PC-9 (cell line): ENCODE measurements at regions not wholly inside any gene's neighbourhood (a gene's known extent, or its start where the extent isn't known, plus 50 kb on each side); places are given as distances from the start of the nearest gene placed in this dataset.

Source experiments
- BruUV-seq: library from RNA; stranded (reverse); fragments of 400-500 nt; replicated peaks from 2 replicates; lab custom pipeline; 2021; lab: Mats Ljungman, UMichigan
- CTCF ChIA-PET: fragments of 300-600 bp; sonication (Branson Sonifier 250); formaldehyde crosslinking; loops from one replicate; lab custom pipeline; 2022; ENCODE audit warnings: antibody characterized with exemption; lab: Charles Lee
- POLR2A ChIA-PET: fragments of 300-600 bp; sonication (Branson Sonifier 250); formaldehyde crosslinking; loops from one replicate; lab custom pipeline; 2022; ENCODE audit warnings: antibody characterized with exemption; ENCODE audit not compliant: unreplicated experiment; lab: Charles Lee
- DNase-seq, 2 experiments: peaks; one replicate each; pipeline versions ENCODE4 v3.0.0 to v3.0.0-alpha.2; 2015 to 2022; ENCODE audit warnings: mixed read lengths in 1 of 2
- H2AFZ ChIP-seq: fragments of 200-600 bp; sonication (generic); 2 replicates; pipeline ENCODE4 v1.8.1; 2017; ENCODE audit warnings: antibody characterized with exemption
- H3F3A ChIP-seq: fragments of 200-600 bp; sonication (generic); 2 replicates; pipeline ENCODE4 v1.8.1; 2017; ENCODE audit warnings: antibody characterized with exemption, mild to moderate bottlenecking, low read depth; ENCODE audit not compliant: insufficient read depth
- H3K27ac ChIP-seq: fragments of 200-600 bp; sonication (generic); 2 replicates; pipeline ENCODE4 v1.6.1; 2016; ENCODE audit warnings: mixed run types
- H3K27me3 ChIP-seq: fragments of 200-600 bp; sonication (generic); 2 replicates; pipeline ENCODE4 v1.6.1; 2016; ENCODE audit warnings: low read depth, mixed run types; ENCODE audit not compliant: insufficient read depth
- H3K36me3 ChIP-seq: fragments of 200-600 bp; sonication (generic); 2 replicates; pipeline ENCODE4 v1.6.1; 2016; ENCODE audit warnings: low read depth, mixed run types
- H3K4me1 ChIP-seq: fragments of 200-600 bp; sonication (generic); replicated peaks from 2 replicates; pipeline ENCODE4 v1.6.1; 2016; ENCODE audit warnings: mixed run types; ENCODE audit not compliant: insufficient read depth
- H3K4me2 ChIP-seq: fragments of 200-600 bp; sonication (generic); 2 replicates; pipeline ENCODE4 v1.6.1; 2017; ENCODE audit warnings: mixed run types
- H3K4me3 ChIP-seq: fragments of 200-600 bp; sonication (generic); 2 replicates; pipeline ENCODE4 v1.6.1; 2016; ENCODE audit warnings: mixed run types
- H3K79me2 ChIP-seq: fragments of 200-600 bp; sonication (generic); 2 replicates; pipeline ENCODE4 v1.6.1; 2017; ENCODE audit warnings: low read depth, mixed run types
- H3K9me2 ChIP-seq: fragments of 200-600 bp; sonication (generic); 2 replicates; pipeline ENCODE4 v1.8.1; 2017; ENCODE audit warnings: mild to moderate bottlenecking; ENCODE audit not compliant: insufficient read depth
- H3K9me3 ChIP-seq: fragments of 200-600 bp; sonication (generic); 2 replicates; pipeline ENCODE4 v1.8.1; 2016; ENCODE audit warnings: low read depth; ENCODE audit not compliant: insufficient read depth
- H4K20me1 ChIP-seq: fragments of 200-600 bp; sonication (generic); 2 replicates; pipeline ENCODE4 v1.8.1; 2017; ENCODE audit not compliant: insufficient read depth
- CTCF ChIP-seq: fragments of 200-600 bp; sonication (generic); conservative IDR thresholded peaks from 2 replicates; pipeline ENCODE4 v1.6.1; 2017; ENCODE audit warnings: mixed run types, antibody characterized with exemption, mild to moderate bottlenecking, moderate library complexity
- EZH2 ChIP-seq: fragments of 200-600 bp; sonication (generic); IDR thresholded peaks from 2 replicates; pipeline ENCODE4 v1.8.0; 2017; ENCODE audit warnings: antibody characterized with exemption, low read depth
- intact Hi-C: fragments of 100-400 bp; cut with micrococcal nuclease; formaldehyde crosslinking; loops from one replicate; pipeline ENCODE4 v1.10.0; 2022; ENCODE audit not compliant: unreplicated experiment

DNA sequence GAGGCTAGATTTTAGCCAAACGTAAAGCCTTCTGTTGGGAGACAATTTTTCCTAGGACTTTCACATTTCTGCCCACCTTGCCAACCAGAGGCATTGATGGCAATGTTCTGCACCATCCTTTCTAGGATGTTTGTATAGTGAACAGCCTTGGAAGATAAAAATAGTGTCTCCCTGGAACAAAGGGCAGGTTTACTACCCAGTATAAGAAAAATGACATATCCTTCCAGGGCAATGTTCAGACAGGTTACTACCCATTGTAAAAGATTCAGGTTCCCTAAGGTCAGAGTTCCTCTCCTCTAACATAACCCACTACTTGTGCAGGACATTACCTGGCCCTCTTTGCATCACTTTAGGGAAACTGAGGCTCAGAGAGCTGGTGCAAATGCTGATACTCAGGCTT, 248.2 kb upstream of the VEPH1 start:
- Histone ChIP-seq H3K9me3 (no peaks in the 10 kb centered on the region), H4K20me1 (no peaks in the 10 kb centered on the region), H3K27me3 (no peaks in the 10 kb centered on the region), H3K4me3 (no peak overlapping the region), H2AFZ (no peak overlapping the region), H3K79me2 (no peaks in the 10 kb centered on the region), H3K36me3 (no peaks in the 10 kb centered on the region), H3K9me2 (no peaks in the 10 kb centered on the region), H3K4me2 (no peak overlapping the region), H3F3A (no peaks in the 10 kb centered on the region), H3K27ac (no peak overlapping the region), H3K4me1 (no peaks in the 10 kb centered on the region)
- DNase-seq: no peak
- intact Hi-C loops: loop anchor here (10.0 kb wide), 1 partner anchor 203 kb away; no protein-coding TSS in a partner anchor
- no peak for TF ChIP-seq EZH2
- ChIA-PET CTCF (no interaction called here), POLR2A (no interaction called here)
- no TSS peak for BruUV-seq

- no peak overlapping the region for H3K4me3 ChIP-seq
- 0 out of 2 replicates have a peak, but pooled peaks cover 4% of the 10 kb centered on the region for H3K9me3 ChIP-seq
- no TSS peak for BruUV-seq
- intact Hi-C loops: no loop called here
- H3K27ac ChIP-seq: no peak overlapping the region
- H3K27me3 ChIP-seq: no peaks in the 10 kb centered on the region
- no peak overlapping the region for H3K4me2 ChIP-seq
- no peak for DNase-seq
- POLR2A ChIA-PET: interaction anchor here (0.6 kb wide), 1 partner anchor 87 kb away, joined by 3 read pairs; no protein-coding TSS in a partner anchor
- CTCF ChIA-PET: no interaction called here
- H3K36me3 ChIP-seq: no peaks in the 10 kb centered on the region
- no peaks in the 10 kb centered on the region for H3K79me2 ChIP-seq
- TF ChIP-seq EZH2 (no peak), CTCF (no peak)
- H3K9me2 ChIP-seq: no peaks in the 10 kb centered on the region
- no peaks in the 10 kb centered on the region for H3F3A ChIP-seq
- peaks cover 2% of the 10 kb centered on the region; the same call in 1 of the 2 replicates for H4K20me1 ChIP-seq
- no peak overlapping the region for H2AFZ ChIP-seq
- no peaks in the 10 kb centered on the region for H3K4me1 ChIP-seq
These were observed 243.2 kb upstream of the VEPH1 start for GRCh38 chr3:157746391-157746790.

- ChIA-PET CTCF (no interaction called here), POLR2A (no interaction called here)
- DNase-seq: no peak
- no peaks in the 10 kb centered on the region for H3F3A ChIP-seq
- H4K20me1 ChIP-seq: peaks cover 3% of the 10 kb centered on the region; the same call in 1 of the 2 replicates
- no peaks in the 10 kb centered on the region for H3K4me1 ChIP-seq
- TF ChIP-seq EZH2 (no peak), CTCF (no peak)
- H3K27ac ChIP-seq: no peak overlapping the region
- H2AFZ ChIP-seq: no peak overlapping the region
- no peaks in the 10 kb centered on the region for H3K9me2 ChIP-seq
- H3K27me3 ChIP-seq: no peaks in the 10 kb centered on the region
- intact Hi-C loops: no loop called here
- no peak overlapping the region for H3K4me3 ChIP-seq
- no peak overlapping the region for H3K4me2 ChIP-seq
- H3K36me3 ChIP-seq: no peaks in the 10 kb centered on the region
- BruUV-seq: no TSS peak
- H3K9me3 ChIP-seq: 0 out of 2 replicates have a peak, but pooled peaks cover 4% of the 10 kb centered on the region
- no peaks in the 10 kb centered on the region for H3K79me2 ChIP-seq
These were observed 238.4 kb upstream of the VEPH1 start for GRCh38 chr3:157741607-157742006.

DNA sequence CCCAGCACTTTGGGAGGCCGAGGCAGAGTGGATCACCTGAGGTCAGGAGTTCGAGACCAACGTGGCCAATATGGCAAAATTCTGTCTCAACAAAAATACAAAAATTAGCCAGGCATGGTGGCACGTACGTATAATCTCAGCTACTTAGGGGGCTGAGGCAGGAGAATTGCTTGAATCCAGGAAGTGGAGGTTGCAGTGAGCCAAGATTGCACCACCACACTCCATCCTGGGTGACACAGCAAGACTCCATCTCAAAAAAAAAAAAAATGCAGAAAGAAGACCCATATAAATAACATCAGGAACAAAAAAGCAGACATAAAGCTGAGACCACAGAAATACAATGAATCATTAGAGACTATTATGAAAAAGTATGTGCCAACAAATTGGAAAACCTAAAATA, 235.2 kb upstream of the VEPH1 start:
- H3K36me3 ChIP-seq: no peaks in the 10 kb centered on the region
- no peaks in the 10 kb centered on the region for H3K9me2 ChIP-seq
- no peak overlapping the region for H2AFZ ChIP-seq
- intact Hi-C loops: no loop called here
- H3K9me3 ChIP-seq: no peaks in the 10 kb centered on the region
- H3K27ac ChIP-seq: no peak overlapping the region
- no peaks in the 10 kb centered on the region for H3K27me3 ChIP-seq
- H3K4me1 ChIP-seq: no peaks in the 10 kb centered on the region
- H3K4me3 ChIP-seq: no peak overlapping the region
- POLR2A ChIA-PET: no interaction called here
- no peak overlapping the region for H3K4me2 ChIP-seq
- TF ChIP-seq CTCF: no peak
- no peak for TF ChIP-seq EZH2
- CTCF ChIA-PET: no interaction called here
- H3K79me2 ChIP-seq: no peaks in the 10 kb centered on the region
- BruUV-seq: no TSS peak
- no peaks in the 10 kb centered on the region for H3F3A ChIP-seq
- no peak for DNase-seq
- H4K20me1 ChIP-seq: peaks cover 3% of the 10 kb centered on the region; the same call in 1 of the 2 replicates
